CD4-positive, alpha-beta T cell treated with Interleukin-1 beta for 1 hour (primary cell): ENCODE measurements at regions not wholly inside any gene's neighbourhood (a gene's known extent, or its start where the extent isn't known, plus 50 kb on each side); places are given as distances from the start of the nearest gene placed in this dataset.

Source experiments
- DNase-seq, 2 donors: peaks; one replicate each; pipeline ENCODE4 v3.0.0-alpha.2; 2020 to 2022

DNA sequence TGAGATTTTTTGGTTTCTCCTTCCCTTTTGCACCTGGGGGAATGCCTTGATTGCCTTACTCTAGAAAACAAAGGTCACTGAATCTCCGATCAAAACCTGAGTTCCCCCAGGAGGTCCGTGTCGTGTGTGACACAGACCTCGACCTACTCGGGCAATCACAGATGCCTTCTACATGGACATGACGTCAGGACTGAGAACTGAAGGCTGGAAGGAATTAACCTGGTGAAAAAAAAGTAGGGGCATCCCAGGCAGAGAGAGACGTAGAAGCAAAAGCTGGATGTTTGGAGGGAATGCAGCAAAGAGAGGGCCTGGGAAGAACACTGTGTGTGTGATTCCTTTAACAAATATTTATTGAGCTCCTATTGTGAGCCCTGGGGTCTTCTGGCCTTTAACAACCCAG lies 178.0 kb downstream of the PRDM2 start:
- no peak for DNase-seq

DNA sequence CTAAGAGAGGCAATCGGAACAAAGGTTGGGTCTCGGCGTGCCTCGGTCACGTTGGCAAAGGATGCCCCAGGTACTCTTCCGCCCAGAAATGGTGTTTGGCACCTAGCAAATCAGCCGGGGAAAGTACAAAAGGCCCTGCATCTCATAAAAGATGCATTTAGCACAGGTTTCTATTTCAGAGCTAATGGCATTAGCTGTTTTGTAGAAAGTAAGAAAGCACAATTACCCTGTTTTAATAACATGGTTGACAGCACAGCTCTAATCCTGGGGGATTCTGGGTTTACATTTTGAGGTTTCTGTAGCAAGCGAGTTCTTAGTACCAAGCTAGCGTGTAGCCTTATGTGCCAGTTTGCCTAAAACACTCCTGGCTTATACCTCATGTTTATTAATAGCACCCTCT lies 178.5 kb downstream of the PRDM2 start:
- DNase-seq, result no peak

DNA sequence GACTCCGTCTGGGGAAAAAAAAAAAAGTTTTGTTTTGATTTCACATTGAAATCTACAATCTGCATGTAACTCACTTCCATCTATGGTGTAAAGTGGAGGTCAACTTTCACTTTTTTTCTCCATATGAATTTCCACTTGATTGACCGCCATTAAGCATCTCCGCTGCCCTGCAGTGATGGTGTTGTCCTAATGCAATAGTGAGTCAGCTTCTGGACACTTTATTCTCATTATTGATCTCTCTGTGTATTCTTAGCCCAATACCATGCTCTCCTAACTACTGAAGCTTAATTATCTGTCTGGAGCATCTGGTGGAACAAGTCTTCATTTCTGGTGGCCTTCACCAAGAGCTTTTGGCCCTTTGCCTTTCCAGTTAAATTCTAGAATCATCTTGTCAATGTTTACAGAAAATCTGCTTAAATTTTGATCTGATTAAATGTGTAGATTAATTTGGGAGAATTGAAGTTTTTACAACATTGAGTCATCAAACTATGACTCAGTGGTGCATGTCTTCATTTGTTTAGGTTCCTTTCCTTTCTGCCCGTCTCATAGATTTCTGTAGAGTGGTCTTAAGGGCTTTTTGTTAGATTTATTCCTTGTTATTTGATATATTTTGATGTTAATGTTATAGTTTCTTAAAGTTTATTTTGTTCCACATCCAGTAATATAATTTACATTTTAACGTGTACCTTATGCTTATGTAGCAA lies 181.5 kb downstream of the PRDM2 start:
- no peak for DNase-seq

DNA sequence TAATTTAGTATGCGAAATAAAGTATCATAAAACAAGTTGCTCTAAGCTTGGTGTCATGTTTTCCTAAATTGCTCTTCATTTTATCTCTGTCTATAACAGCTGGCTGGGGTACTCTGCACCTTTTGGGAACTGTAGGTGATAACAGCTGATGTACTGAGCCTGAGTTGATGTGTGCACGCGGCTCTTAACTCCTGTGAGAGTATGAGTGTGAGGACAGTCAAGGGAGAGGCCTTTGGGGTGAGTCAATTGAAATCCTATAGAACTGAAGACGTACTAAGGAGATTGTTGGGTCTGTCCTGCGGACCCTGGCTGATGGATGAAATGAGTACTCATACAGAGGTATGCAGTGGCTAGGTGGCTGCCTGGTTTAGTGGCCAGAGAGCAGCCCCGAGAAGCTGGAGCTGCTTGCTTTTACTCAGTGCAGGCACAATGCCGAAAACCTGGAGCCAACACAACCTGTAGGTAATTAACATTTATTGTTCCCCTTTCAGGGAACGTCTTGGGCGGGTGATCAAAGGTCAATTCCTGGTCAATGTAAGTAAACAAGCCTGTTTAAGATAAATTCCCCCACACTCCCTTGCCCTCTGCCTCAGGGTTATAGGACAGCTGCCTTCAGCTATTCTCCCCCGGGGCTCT lies 188.5 kb downstream of the PRDM2 start:
- DNase-seq, result no peak

DNA sequence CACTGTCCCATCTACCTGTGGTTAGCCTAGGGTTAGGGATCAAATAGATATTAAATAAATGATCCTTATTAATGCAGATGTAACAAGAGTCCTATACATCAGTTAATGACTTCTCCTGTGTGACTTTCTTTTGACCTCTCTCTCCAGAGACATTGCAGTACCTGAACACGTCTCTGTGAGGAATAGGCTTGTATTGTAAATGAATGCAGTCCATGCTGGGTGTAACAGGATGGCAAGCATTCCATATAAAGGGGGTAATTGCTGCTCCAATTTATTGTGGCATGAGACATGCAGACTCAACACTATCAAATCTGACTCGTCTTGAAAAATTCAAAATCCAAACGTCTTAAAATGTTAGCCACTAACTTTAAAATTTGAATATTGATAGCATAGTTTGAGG lies 189.5 kb downstream of the PRDM2 start:
- no peak for DNase-seq

DNA sequence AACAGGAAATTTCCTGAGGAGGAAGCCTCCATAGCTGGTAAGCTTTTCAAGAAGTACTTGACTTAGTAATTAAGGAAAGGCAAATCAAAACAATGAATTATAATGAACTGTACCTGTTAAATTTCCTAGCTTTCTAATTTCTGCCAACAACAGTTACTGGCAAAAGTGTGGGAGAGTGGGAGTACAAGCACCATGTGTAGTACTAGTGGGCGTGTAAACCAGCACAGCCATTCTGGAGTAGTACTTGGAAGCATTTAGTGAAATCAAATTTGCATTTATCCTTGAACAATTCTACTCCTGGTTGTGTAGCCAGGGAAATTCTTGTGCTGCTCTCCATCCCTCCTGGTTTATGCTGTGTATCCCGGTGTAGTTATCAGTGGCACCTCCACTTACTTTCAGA lies 190.8 kb downstream of the PRDM2 start:
- no peak for DNase-seq

DNA sequence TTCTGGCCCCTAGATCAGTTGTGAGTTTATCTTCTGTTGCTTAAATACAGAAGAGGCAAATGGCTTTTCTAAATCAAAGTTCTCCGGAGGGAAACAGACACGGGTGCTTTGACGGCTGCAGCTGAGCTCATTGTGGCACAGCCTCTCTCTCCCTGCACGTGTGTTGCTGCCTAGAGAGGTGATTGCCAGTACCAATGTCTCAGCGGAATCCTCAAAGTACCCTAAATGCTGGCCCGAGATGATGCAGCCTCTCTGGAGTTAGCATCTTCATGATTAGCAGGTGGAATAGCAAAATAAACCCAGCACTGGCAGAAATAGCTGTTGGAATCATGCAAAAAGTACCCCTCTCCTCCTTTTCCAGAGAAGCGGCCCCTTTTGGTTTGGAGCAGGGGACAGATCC lies 192.2 kb downstream of the PRDM2 start:
- no peak for DNase-seq

DNA sequence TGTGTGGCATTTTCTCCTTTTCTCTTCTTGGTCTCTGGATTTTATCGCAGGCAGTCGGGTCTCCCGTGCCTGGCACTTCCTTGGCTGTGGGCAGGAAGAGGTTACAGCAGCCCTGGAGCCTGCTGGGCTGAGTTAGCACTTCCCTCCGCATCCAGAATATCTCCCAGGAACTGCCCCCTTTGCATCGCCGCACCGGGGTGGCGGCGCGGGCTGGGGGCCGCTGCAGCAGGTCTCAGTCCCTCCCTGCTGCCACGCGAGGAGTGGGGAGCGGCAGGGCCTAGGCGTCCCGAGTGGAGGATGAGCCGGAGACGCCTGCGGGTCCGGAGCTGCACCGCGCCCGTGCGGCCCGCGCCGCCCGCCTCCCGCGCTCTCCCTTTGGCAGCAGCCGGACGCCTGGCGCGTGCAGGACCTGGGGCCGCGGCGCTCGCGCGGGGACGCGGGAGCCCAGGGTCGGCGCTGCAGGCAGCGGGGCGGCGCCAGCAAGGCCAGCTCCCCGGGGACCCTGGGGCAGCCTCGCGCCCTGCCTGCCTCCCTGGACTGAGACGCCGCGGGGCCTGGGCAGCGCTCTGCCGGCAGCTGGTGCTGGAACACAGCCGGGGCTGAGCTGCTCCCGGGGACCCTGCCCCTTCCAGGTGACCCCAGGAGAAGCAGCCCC lies 192.8 kb downstream of the PRDM2 start:
- no peak for DNase-seq

DNA sequence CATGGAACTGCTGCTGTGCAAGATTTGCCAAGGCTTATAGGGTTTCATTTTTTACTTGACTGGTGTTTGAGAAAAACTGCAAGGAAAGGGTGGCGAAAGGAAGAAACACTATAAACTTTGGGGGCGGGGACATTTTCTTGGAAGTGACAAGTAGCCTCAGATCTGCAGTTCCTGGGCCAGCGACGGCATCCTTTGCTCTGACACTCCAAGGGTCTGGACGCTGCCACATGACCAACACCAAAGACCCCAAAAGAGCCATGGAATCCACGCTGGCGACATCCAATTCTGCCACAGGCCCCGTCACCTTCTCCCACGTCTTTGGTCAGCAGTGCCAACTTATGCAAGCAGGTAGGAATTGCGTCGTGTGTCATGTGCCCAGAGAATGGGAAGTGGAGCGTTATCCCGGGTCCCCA lies 193.4 kb downstream of the PRDM2 start:
- DNase-seq, result no peak

DNA sequence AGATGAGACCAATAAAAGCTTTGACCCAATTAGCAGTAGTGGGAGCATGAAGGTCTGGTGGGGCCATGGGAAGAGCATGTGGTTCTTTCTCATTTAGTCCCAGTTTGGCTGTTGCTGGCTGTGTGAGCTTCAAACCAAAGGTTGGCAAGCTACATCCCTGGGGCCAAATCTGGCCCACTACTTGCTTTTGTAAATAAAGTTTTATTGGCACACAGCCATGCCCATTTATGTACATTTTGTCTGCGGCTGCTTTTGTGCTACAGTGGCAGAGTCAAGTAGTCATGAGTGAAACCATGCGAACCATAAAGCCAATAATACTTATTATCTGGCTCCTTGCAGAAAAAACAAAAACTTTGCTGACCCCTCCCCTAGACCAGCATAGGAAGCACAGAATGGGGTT lies 196.9 kb downstream of the PRDM2 start:
- no peak for DNase-seq

DNA sequence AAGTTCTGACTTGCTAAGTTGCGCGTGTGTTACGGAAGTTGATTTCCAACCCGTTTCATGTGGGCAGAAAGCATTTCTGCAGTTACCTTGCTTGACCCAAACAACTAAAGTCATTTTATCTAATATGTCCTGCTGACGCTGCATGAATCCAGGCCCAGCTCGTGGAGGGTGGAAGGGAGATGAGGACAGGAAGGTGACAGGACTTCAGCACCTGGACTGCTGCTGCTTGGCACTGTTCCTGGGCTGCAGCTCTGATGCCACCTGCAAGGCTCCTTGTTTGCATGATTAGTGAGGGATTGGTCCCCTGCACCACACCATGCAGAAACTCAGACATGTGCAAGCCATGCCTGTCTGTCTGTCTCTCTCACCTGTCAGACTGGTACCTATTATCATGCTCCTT lies 198.4 kb downstream of the PRDM2 start:
- no peak for DNase-seq

DNA sequence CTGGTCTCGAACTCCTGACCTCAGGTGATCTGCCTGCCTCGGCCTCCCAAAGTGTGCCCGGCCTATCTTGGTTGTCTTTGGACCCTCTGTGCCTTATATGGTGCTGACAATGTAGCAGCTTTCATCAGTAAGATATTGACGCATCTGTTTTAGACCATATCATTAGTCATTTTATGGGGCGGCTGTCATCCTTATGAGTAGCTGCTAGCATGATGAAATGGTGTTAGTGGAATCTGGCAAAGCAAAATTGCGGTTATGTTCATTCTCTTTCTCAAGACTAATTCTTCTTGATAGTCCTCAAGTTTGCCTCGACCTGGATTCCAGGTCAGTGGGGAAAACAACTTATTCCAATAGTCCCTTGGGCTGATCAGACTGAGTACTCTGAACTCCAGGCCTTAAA lies 199.9 kb downstream of the PRDM2 start:
- DNase-seq, result no peak

DNA sequence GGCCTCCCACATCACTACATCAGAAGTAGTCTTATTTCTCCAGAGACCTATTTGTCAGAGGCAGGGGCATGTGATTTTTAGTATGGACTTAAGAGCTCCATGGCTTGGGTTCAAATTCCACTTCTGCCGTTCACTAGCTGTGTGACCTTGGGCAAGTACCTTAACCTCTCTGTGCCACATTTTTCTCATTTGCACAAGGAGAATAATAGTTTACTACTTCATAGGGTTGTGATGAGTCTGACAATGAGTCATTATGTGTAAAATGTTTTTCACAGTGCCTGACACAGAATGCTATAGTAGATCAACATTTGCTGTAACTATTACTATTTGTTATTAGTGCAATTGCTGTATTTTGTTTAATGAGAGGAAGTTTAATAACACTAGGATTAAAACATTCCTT lies 200.6 kb downstream of the PRDM2 start:
- DNase-seq, result no peak

DNA sequence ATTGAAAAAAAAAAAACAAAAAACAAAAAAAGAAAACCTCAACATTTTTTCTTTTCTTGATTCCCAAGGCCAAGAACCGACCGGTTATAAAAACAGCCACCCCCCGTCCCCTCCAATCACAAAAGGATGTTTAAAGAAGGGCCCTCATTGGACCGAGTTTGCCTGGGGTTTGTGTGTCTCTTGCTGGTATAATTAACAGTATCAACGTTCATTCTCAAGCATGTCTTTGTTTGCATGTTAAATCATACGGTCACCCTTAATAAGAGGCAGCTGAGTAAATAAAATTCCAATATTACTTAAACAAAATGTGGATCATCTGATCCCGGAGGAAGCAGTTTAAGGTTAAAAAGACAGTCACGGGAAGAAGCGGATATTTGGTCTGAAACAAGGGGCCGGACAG lies 201.1 kb downstream of the PRDM2 start:
- DNase-seq, result no peak

DNA sequence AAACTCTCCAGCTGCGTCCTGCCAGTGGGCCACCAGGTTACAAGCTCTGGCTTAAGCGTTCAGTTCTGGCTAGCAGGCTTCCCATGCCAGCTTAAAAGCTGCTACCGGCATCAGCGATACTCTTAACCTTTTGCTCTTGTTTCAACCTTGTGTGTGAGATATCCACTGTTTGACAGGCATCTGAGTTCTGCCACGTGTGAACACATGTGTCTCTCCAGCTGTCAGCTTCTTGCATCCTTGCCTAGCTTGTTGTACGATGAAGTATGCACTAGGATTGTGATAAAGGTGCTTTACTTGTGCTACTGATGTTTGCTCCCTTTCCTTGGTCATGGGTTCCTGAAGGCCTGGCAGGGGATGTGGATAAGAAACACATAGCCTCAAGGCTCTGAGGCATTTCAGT lies 201.6 kb downstream of the PRDM2 start:
- DNase-seq, result no peak

DNA sequence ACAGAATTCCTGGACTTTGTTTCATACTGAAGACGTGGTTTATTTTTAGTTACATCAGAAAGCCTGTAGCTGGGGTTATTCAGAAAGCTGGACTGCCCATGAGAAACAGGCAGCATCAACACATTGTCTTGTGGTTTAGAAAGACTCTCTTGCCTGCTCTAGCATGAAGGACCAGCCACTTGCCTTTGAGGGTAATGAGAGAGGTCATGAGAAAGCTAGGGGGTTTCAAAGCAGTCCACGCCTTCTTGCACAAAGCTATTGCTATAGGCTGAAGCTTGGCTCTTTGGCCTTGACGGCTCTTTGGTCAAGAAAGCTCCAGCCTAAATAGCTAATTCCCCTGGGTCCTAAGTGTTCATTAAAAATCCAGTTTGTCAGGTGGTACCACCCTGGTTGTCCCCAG lies 208.1 kb downstream of the PRDM2 start:
- no peak for DNase-seq

DNA sequence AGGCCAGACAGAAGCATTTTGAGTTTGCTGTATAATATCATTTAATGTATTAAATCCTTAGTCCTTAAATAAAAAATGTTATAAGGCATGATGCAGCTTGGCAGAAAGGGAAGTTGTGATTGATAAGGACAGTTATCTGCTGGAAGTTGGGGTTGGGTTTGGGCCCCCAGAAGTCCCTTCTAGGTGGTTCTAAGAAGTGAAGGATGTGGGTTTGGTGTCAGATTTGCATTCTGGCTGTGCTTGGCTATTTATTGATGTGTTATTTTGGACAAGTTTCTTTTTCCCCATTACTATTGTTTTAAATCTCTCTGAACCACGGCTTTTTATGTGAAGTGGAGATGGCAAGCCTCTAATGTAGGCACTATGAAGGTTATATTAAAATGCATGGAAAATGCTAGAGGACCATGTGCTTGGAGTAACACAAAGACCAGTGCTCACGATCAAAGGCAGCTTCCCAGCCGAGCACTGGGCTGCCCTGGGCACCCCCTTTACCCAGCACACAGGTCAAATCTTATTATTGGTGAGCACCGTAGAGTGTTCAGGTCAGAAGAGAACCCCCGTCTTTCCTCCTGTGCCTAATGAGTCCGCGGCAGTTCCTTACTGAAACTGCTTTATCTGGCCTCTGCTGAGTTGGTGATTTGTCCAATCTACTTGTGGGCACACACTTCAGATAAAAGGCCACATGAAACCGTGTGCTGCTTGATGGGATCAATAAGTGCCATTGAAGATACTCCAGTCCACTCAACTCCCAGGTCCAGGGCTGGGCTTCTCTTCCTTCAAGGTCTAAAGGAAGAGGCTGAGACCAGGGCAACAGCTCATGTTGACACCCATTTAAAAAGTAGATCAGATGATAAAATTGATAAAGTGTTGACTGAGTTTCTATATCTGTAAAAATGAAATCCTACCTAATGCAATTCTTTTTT lies 212.0 kb downstream of the PRDM2 start:
- DNase-seq, result no peak

DNA sequence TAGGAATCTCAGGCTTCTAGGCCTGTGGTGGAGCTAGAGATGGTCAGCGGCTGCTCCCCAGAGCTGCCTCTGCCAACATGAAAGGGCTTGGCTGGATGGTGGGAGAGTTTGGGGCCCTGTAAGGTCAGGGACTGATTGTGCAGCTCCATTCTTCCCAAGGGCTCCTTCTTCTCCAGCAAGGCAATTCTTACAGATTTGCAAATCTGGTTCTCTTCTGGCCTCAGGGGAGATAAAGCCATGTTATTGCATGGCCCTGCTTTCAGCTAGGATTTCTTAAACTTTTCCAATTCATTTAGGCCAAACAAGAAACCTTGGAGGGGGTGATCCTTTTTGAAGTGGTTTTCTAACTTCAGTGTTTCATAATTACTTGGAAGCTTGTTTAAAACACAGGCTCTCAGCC lies 213.4 kb downstream of the PRDM2 start:
- no peak for DNase-seq

DNA sequence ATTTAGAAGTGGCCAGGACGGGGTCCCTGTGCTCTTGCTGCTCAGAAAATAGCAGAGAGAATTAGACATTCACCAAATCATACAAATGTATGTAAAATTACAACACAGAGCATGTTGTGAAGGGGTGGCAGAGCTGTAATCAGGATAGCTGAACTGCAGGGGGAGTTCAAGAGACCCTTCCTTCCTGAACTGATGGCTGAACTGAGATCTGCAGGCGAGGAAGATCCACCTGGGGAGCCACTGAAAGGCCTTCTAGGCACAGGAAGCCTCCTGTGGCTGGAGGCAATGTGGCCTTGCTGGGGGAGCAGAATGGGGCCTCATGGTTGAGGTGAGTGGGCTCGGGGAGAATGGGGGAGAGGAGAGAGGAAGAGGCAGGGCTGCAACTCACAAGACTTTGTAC lies 216.5 kb downstream of the PRDM2 start:
- DNase-seq, result no peak

DNA sequence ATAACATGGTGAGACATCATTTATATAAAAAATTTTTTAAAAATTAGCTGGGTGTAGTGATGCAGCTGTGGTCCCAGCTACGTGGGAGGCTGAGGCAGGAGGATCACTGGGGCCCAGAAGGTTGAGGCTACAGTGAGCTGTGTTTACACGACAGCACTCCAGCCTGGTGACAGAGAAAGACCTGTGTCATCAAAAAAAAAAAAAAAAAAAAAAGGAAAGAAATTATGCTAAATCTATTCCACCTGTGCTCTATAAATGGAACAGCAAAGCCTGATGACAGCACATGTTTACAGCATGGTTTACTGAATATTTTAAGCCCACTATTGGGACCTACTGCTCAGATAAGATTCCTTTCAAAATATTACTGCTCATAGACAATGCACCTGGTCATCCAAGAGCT lies 217.6 kb downstream of the PRDM2 start:
- no peak for DNase-seq

DNA sequence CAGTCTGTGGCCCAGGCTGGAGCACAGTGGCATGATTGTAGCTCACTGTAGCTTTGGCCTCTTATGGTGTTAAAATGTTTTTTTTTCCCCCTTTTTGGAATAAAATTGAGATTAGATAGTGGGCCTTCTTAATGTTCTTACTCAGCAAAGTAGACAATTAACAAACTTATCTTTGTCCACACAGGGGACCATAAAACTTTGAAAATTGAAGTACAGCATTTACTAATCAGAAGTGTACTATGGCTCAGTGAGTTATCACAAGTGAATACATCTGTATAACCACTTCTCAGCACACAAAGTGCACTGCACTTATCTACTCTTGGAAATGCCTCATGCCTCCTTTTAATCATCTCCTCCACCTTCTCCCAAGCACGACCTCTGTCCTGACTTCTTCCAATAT lies 218.9 kb downstream of the PRDM2 start:
- DNase-seq, result no peak

DNA sequence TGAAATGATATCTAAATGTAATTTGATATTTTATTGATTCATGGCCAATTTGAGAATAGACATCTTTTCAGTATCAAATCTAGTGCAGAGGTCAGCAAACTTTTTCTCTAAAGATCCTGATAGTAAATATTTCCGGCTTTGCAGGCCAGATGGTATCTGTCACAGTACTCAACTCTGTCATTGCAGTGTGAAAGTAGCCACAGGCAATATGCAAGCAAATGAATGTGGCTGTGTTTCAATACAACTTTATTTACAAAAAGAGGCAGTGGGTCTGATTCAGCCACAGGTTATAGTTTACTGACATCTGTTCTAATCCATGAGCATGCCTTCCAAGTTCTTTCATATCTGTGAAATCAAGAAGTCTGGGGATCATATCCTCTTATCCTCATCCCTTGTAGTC lies 221.2 kb downstream of the PRDM2 start:
- DNase-seq, result no peak

DNA sequence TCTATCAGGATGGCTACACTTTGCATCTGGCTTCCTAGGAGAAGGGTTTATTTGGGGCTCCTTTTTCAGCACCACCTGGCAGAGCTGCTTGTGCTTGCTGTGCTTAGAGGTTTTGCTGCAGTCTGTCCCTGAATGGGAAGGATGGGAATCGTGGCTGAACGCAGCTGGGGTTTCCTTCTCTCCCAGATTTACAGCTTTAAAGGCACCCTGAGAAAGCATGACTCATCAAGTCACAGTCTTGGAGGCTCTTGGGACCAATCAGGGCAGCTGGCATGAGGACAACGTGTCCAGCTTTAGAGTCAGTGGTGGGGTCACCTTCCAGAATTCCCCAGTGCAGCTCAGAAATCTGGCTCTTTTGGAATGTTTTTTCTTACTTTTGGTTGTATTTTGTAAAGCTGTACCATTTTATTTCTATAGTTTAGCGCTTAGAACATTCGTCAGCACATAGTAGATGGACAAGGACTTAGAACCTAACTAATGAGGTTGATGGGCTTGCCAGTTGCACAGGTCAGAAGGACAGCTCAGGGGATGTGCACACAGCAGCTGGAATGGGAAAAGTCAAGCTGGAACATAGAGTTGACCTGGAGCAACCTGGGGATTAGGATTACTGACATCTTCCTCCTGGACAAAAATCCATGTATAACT lies 222.6 kb downstream of the PRDM2 start:
- DNase-seq, result no peak
